GM21619 (cell line): ENCODE measurements at regions not wholly inside any gene's neighbourhood (a gene's known extent, or its start where the extent isn't known, plus 50 kb on each side); places are given as distances from the start of the nearest gene placed in this dataset.
"Not testable (repeated sequence)": the region's sequence is repeated elsewhere in the genome, so short reads cannot be mapped to it uniquely, and the experiment has no call there.

ENCODE experiments used
- ATAC-seq: cut with Tn5 transposase; IDR thresholded peaks from one replicate; pipeline ENCODE4 v1.9.1; 2021; ENCODE audit not compliant: unreplicated experiment

GRCh38 chr16:29062235-29062634 lies 77.4 kb downstream of the LAT start:
- ATAC-seq = not testable (repeated sequence)

GRCh38 chr16:29061467-29061921 lies 76.6 kb downstream of the LAT start:
- not testable (repeated sequence) for ATAC-seq

GRCh38 chr16:29060022-29060810 lies 75.4 kb downstream of the LAT start:
- not testable (repeated sequence) for ATAC-seq

- ATAC-seq = not testable (repeated sequence)
Measured at GRCh38 chr16:29059575-29059974, 74.7 kb downstream of the LAT start.
